Neural cell (in vitro differentiated cells): ENCODE measurements at regions not wholly inside any gene's neighbourhood (a gene's known extent, or its start where the extent isn't known, plus 50 kb on each side); places are given as distances from the start of the nearest gene placed in this dataset.

ENCODE experiments used
- H2AFZ ChIP-seq: fragments of 200-600, 300-800 bp; sonication (generic), shearing (Covaris generic); 2 replicates; pipeline ENCODE4 v1.6.0; 2014; ENCODE audit warnings: low read depth, mild to moderate bottlenecking, antibody characterized with exemption, low read length, moderate library complexity
- H3F3A ChIP-seq: fragments of 200-600 bp; shearing (Covaris generic); 2 replicates; pipeline ENCODE4 v1.6.1; 2016; ENCODE audit warnings: mild to moderate bottlenecking, moderate library complexity, mixed read lengths, antibody characterized with exemption, low read length; ENCODE audit not compliant: insufficient read depth, poor library complexity, severe bottlenecking
- H3K27ac ChIP-seq: fragments of 200-600, 300-800 bp; sonication (generic), shearing (Covaris generic); 2 replicates; pipeline ENCODE4 v1.5.1; 2014; ENCODE audit warnings: mild to moderate bottlenecking, low read length, moderate library complexity
- H3K27me3 ChIP-seq: fragments of 300-800, 200-600 bp; sonication (generic), shearing (Covaris generic); 2 replicates; pipeline ENCODE4 v1.6.0; 2014; ENCODE audit warnings: mild to moderate bottlenecking, low read depth, low read length, moderate library complexity; ENCODE audit not compliant: insufficient read depth
- H3K36me3 ChIP-seq: fragments of 300-800, 200-600 bp; sonication (generic), shearing (Covaris generic); 2 replicates; pipeline ENCODE4 v1.5.1; 2014; ENCODE audit warnings: mild to moderate bottlenecking, antibody characterized with exemption, low read length, moderate library complexity; ENCODE audit not compliant: insufficient read depth
- H3K4me2 ChIP-seq: fragments of 300-800, 200-600 bp; sonication (generic), shearing (Covaris generic); 2 replicates; pipeline ENCODE4 v1.6.0; 2014; ENCODE audit warnings: mild to moderate bottlenecking, low read length
- H3K4me3 ChIP-seq: fragments of 300-800, 200-600 bp; sonication (generic), shearing (Covaris generic); 2 replicates; pipeline ENCODE4 v1.5.1; 2014; ENCODE audit warnings: mild to moderate bottlenecking, low read length, moderate library complexity
- H3K79me2 ChIP-seq: fragments of 200-600 bp; shearing (Covaris generic); replicated peaks from 2 replicates; pipeline ENCODE4 v1.6.0; 2014; ENCODE audit warnings: mild to moderate bottlenecking, low read length, moderate library complexity; ENCODE audit not compliant: insufficient read depth
- H3K9ac ChIP-seq: fragments of 300-800, 200-600 bp; sonication (generic), shearing (Covaris generic); 2 replicates; pipeline ENCODE4 v1.6.1; 2016; ENCODE audit warnings: mild to moderate bottlenecking, low read length, mixed read lengths
- H3K9me2 ChIP-seq: fragments of 200-600 bp; shearing (Covaris generic); 2 replicates; pipeline ENCODE4 v1.6.1; 2016; ENCODE audit warnings: mild to moderate bottlenecking, low read length, mixed read lengths; ENCODE audit not compliant: insufficient read depth
- H3K9me3 ChIP-seq: fragments of 200-600, 300-800 bp; sonication (generic), shearing (Covaris generic); 2 replicates; pipeline ENCODE4 v1.6.1; 2016; ENCODE audit warnings: mild to moderate bottlenecking, mixed run types, low read length, moderate library complexity, mixed read lengths
- H4K20me1 ChIP-seq: fragments of 200-600 bp; shearing (Covaris generic); 2 replicates; pipeline ENCODE4 v1.6.1; 2016; ENCODE audit warnings: mild to moderate bottlenecking, mixed run types; ENCODE audit not compliant: insufficient read depth
- EP300 ChIP-seq: fragments of 450-650 bp; conservative IDR thresholded peaks from 2 replicates; pipeline ENCODE4 v1.6.1; 2014; ENCODE audit warnings: antibody characterized with exemption, mild to moderate bottlenecking, moderate library complexity; ENCODE audit not compliant: poor library complexity, severe bottlenecking
- EZH2 ChIP-seq: fragments of 200-600, 300-800 bp; shearing (Covaris generic), sonication (generic); IDR thresholded peaks from 2 replicates; pipeline ENCODE4 v1.6.1; 2014; ENCODE audit warnings: antibody characterized with exemption, low read length, borderline replicate concordance, mild to moderate bottlenecking; ENCODE audit not compliant: insufficient read depth, poor library complexity, severe bottlenecking
- MXI1 ChIP-seq: fragments of 450-650 bp; conservative IDR thresholded peaks from 2 replicates; pipeline ENCODE4 v1.6.1; 2014; ENCODE audit warnings: antibody characterized with exemption, mild to moderate bottlenecking; ENCODE audit not compliant: poor library complexity, severe bottlenecking
- POLR2AphosphoS5 ChIP-seq: IDR thresholded peaks from 2 replicates; pipeline ENCODE4 v1.6.1; 2012
- RAD21 ChIP-seq: fragments of 450-650 bp; conservative IDR thresholded peaks from 2 replicates; pipeline ENCODE4 v1.6.1; 2014; ENCODE audit warnings: antibody characterized with exemption, mild to moderate bottlenecking, moderate library complexity
- SMC3 ChIP-seq: fragments of 450-650 bp; conservative IDR thresholded peaks from 2 replicates; pipeline ENCODE4 v1.6.1; 2014; ENCODE audit warnings: antibody characterized with exemption, mild to moderate bottlenecking, moderate library complexity; ENCODE audit not compliant: poor library complexity
- TAF1 ChIP-seq: IDR thresholded peaks from 2 replicates; pipeline ENCODE4 v1.6.1; 2012; ENCODE audit warnings: low read depth
- TF ChIP-seq, protein P1 (sequence below): IDR thresholded peaks from 2 replicates; pipeline ENCODE4 v1.6.1; 2012; ENCODE audit warnings: borderline replicate concordance
- TF ChIP-seq, protein P2 (sequence below): fragments of 450-650 bp; IDR thresholded peaks from 2 replicates; pipeline ENCODE4 v1.5.1; 2014; ENCODE audit warnings: antibody characterized with exemption, mild to moderate bottlenecking, moderate library complexity; ENCODE audit not compliant: poor library complexity, severe bottlenecking

DNA sequence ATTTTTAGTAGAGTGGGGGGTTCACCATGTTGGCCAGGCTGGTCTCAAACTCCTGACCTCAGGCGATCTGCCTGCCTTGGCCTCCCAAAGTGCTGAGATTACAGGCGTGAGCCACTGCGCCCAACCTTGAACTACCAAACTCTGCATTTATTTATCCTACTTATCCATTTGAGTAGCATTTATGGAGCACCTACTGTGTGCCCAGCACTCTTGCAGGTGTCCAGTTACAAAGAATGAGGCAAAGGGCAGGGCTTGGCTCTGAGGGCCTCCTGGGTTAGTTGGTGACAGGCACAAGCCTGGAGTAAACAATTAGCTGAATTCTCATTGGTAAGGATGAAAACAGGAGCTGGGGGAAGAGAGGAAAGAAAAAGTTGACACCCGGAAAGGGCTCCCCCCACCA lies 93.4 kb upstream of the FOXP4 start:
- H3F3A ChIP-seq = no peaks in the 10 kb centered on the region
- no peaks in the 10 kb centered on the region for H3K79me2 ChIP-seq
- no peaks in the 10 kb centered on the region for H3K36me3 ChIP-seq
- no peaks in the 10 kb centered on the region for H3K9me3 ChIP-seq
- H3K9ac ChIP-seq = no peak overlapping the region
- no peak overlapping the region for H3K4me3 ChIP-seq
- TF ChIP-seq TAF1 (no peak), POLR2AphosphoS5 (no peak), EZH2 (no peak), RAD21 (no peak), MXI1 (no peak)
- no peaks in the 10 kb centered on the region for H3K27me3 ChIP-seq
- no peak overlapping the region for H2AFZ ChIP-seq
- H3K9me2 ChIP-seq = no peaks in the 10 kb centered on the region
- H3K27ac ChIP-seq = no peak overlapping the region
- H4K20me1 ChIP-seq = no peaks in the 10 kb centered on the region
- H3K4me2 ChIP-seq = no peak overlapping the region

GRCh38 chr6:41453244-41453643 lies 92.9 kb upstream of the FOXP4 start:
- Histone ChIP-seq H3K27ac (no peak overlapping the region), H3F3A (no peaks in the 10 kb centered on the region), H3K27me3 (no peaks in the 10 kb centered on the region), H3K4me2 (no peak overlapping the region), H3K79me2 (no peaks in the 10 kb centered on the region), H3K36me3 (no peaks in the 10 kb centered on the region), H3K4me3 (no peak overlapping the region), H3K9ac (no peak overlapping the region), H2AFZ (no peak overlapping the region), H3K9me2 (no peaks in the 10 kb centered on the region), H4K20me1 (no peaks in the 10 kb centered on the region), H3K9me3 (no peaks in the 10 kb centered on the region)
- TF ChIP-seq EP300 = no peak
- no peak for TF ChIP-seq MXI1
- TF ChIP-seq EZH2 = no peak
- TF ChIP-seq TAF1 = no peak

DNA sequence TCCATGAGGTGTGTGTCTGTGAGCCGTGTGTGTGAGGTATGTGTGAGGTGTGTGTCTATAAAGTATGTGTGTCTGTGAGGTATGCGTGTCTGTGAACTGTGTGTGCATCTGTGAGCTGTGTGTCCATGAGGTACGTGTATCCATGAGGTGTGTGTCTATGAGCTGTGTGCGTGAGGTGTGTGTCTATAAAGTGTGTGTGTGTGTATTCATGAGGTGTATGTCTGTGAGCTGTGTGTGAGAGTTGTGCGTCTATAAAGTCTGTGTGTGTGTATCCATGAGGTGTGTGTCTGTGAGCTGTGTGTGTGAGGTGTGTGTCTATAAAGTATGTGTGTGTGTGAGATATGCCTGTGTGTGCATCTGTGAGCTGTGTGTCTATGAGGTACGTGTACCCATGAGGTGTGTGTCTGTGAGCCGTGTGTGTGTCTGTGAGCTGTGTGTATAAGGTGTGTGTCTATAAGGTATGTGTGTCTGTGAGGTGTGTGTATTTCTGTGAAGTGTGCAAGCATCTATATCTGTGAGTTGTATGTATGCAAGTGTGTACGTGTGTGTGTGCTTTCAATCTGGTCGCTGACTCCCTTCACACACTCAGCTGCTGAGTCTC lies 91.9 kb upstream of the FOXP4 start:
- no peaks in the 10 kb centered on the region for H3K36me3 ChIP-seq
- H3K9ac ChIP-seq = no peak overlapping the region
- no peak overlapping the region for H3K27ac ChIP-seq
- H4K20me1 ChIP-seq = no peaks in the 10 kb centered on the region
- H2AFZ ChIP-seq = no peak overlapping the region
- no peak overlapping the region for H3K4me3 ChIP-seq
- TF ChIP-seq, protein P1, sequence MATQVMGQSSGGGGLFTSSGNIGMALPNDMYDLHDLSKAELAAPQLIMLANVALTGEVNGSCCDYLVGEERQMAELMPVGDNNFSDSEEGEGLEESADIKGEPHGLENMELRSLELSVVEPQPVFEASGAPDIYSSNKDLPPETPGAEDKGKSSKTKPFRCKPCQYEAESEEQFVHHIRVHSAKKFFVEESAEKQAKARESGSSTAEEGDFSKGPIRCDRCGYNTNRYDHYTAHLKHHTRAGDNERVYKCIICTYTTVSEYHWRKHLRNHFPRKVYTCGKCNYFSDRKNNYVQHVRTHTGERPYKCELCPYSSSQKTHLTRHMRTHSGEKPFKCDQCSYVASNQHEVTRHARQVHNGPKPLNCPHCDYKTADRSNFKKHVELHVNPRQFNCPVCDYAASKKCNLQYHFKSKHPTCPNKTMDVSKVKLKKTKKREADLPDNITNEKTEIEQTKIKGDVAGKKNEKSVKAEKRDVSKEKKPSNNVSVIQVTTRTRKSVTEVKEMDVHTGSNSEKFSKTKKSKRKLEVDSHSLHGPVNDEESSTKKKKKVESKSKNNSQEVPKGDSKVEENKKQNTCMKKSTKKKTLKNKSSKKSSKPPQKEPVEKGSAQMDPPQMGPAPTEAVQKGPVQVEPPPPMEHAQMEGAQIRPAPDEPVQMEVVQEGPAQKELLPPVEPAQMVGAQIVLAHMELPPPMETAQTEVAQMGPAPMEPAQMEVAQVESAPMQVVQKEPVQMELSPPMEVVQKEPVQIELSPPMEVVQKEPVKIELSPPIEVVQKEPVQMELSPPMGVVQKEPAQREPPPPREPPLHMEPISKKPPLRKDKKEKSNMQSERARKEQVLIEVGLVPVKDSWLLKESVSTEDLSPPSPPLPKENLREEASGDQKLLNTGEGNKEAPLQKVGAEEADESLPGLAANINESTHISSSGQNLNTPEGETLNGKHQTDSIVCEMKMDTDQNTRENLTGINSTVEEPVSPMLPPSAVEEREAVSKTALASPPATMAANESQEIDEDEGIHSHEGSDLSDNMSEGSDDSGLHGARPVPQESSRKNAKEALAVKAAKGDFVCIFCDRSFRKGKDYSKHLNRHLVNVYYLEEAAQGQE = no peak
- TF ChIP-seq SMC3 (no peak), POLR2AphosphoS5 (no peak), TAF1 (no peak), RAD21 (no peak)
- TF ChIP-seq, protein P2, sequence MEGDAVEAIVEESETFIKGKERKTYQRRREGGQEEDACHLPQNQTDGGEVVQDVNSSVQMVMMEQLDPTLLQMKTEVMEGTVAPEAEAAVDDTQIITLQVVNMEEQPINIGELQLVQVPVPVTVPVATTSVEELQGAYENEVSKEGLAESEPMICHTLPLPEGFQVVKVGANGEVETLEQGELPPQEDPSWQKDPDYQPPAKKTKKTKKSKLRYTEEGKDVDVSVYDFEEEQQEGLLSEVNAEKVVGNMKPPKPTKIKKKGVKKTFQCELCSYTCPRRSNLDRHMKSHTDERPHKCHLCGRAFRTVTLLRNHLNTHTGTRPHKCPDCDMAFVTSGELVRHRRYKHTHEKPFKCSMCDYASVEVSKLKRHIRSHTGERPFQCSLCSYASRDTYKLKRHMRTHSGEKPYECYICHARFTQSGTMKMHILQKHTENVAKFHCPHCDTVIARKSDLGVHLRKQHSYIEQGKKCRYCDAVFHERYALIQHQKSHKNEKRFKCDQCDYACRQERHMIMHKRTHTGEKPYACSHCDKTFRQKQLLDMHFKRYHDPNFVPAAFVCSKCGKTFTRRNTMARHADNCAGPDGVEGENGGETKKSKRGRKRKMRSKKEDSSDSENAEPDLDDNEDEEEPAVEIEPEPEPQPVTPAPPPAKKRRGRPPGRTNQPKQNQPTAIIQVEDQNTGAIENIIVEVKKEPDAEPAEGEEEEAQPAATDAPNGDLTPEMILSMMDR = no peak
- H3K9me3 ChIP-seq = no peaks in the 10 kb centered on the region
- H3K79me2 ChIP-seq = no peaks in the 10 kb centered on the region
- no peaks in the 10 kb centered on the region for H3K27me3 ChIP-seq
- no peak overlapping the region for H3K4me2 ChIP-seq
- H3F3A ChIP-seq = no peaks in the 10 kb centered on the region
- H3K9me2 ChIP-seq = no peaks in the 10 kb centered on the region
